Right ventricle myocardium superior (tissue), 1 donor: ENCODE measurements at regions not wholly inside any gene's neighbourhood (a gene's known extent, or its start where the extent isn't known, plus 50 kb on each side); places are given as distances from the start of the nearest gene placed in this dataset.

ENCODE experiments used
- ATAC-seq: fragments of 200-7000 bp; cut with Tn5 transposase; one replicate; pipeline ENCODE4 v1.9.1; 2020; ENCODE audit warnings: mild to moderate bottlenecking; ENCODE audit not compliant: poor library complexity
- DNase-seq: peaks from one replicate; pipeline ENCODE4 v3.0.0-alpha.2; 2020
- intact Hi-C: fragments of 100-400 bp; cut with DNase I; formaldehyde crosslinking; loops from one replicate; pipeline ENCODE4 v1.11.2; 2022
- donor health status: DM: no; HTN: yes; CAD: no; lungs with severe emphysema.

GRCh38 chr15:52872036-52872818 is 82.1 kb upstream of the ONECUT1 start:
- DNase-seq (no peak), ATAC-seq (no peak)
- intact Hi-C loops: no loop called here

DNA sequence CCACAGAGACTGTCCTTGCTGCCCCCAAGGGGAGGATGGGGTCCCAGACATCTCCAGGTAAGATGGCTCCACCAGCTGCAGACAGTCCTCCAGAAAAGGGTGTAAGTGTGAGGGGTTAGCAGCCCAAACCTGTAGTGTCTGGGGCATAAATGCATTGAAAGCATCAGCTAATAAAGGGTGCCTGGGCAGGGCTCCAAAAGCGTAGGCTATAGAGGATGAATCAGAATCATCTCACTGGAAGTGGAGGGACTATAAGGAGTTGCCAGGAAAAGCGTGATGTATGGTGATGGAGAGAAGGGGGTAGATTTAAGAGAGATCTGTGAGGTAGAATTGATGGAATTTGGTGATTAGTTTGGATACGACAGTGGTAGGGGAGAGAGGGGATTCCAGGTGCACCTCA is 79.9 kb upstream of the ONECUT1 start:
- ATAC-seq (no peak), DNase-seq (no peak)
- intact Hi-C loops: no loop called here

GRCh38 chr15:52866698-52867097 is 76.6 kb upstream of the ONECUT1 start:
- no peak for ATAC-seq
- DNase-seq: no peak
- intact Hi-C loops: no loop called here

GRCh38 chr15:52862677-52863076 is 72.5 kb upstream of the ONECUT1 start:
- DNase-seq (no peak), ATAC-seq (no peak)
- intact Hi-C loops: no loop called here

- peak; percentile 69 for ATAC-seq
- intact Hi-C loops: no loop called here
Observed at GRCh38 chr15:52858782-52859176, 68.6 kb upstream of the ONECUT1 start.

GRCh38 chr15:52857937-52858781 is 68.0 kb upstream of the ONECUT1 start:
- ATAC-seq (no peak), DNase-seq (no peak)
- intact Hi-C loops: no loop called here

More at GRCh38 chr15:52858782-52859176, 68.6 kb upstream of the ONECUT1 start:
- no peak for DNase-seq

DNA sequence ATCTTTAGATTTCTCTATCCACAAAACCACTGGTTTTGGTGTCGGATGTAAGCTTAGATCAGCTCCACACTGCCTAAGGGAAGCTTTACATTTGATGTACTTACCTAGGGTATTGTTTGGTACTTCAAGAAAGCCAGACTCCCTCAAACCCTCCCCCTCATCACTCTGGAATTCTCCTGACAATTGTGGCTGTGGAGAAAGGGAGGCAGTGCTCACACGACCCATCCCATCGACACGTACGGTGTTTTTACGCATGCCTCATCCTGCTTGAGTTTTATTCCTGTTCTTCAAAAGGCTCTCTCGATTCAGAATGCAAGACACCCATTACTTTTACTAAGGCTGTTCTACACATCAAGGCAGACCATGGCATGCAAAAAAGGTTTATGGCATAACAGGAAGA is 67.3 kb upstream of the ONECUT1 start:
- no peak for DNase-seq
- ATAC-seq: no peak
- intact Hi-C loops: no loop called here

DNA sequence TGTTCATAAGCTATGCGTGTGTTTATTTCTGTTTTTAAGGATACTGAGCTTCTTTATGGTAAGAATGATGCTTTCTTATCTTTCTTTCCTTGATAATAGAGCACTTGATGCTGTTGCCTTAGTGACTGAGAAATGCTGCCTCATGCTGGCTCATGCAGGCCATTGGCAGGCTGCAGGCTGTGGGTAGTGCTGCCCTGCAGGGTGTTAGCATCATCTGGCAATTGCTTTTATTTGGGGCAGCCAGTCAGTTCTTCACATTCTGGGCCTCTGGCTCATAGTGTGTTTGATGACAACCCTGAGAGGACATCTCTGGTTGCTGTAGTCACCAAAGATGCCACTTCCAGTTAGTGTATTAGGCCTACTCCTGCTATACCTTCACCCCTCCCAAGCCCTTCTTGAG is 66.2 kb upstream of the ONECUT1 start:
- ATAC-seq: no peak
- DNase-seq: no peak
- intact Hi-C loops: no loop called here

- DNase-seq (no peak), ATAC-seq (no peak)
- intact Hi-C loops: no loop called here
Observed at GRCh38 chr15:52855157-52855556, 65.0 kb upstream of the ONECUT1 start.

- DNase-seq (no peak), ATAC-seq (no peak)
- intact Hi-C loops: no loop called here
Observed at GRCh38 chr15:52844823-52845222, 54.7 kb upstream of the ONECUT1 start.
